GM21526 (cell line): ENCODE measurements at regions not wholly inside any gene's neighbourhood (a gene's known extent, or its start where the extent isn't known, plus 50 kb on each side); places are given as distances from the start of the nearest gene placed in this dataset.

ENCODE experiments used
- ATAC-seq: cut with Tn5 transposase; IDR thresholded peaks from one replicate; pipeline ENCODE4 v1.9.1; 2021; ENCODE audit warnings: moderate library complexity; ENCODE audit not compliant: unreplicated experiment, low FRiP score

DNA sequence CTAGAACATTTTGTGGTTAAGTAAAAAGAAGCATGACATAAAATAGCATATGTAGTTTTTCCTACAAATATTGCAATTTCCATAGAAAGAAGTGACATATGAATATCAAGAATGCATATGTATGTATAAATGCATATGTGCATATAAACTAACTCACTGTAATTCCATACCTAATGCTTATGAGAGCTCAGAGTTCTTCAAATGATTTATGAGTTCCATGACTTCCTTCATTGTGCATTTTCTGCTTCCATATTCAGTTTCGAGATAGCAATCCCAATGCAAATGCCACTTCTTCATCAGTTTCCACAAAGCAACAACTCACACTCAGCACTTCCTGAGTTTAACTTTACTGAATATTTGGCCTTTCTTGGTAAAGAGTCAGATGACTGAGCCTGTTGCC, 1744.3 kb upstream of the MIR17HG start:
- no peak for ATAC-seq

DNA sequence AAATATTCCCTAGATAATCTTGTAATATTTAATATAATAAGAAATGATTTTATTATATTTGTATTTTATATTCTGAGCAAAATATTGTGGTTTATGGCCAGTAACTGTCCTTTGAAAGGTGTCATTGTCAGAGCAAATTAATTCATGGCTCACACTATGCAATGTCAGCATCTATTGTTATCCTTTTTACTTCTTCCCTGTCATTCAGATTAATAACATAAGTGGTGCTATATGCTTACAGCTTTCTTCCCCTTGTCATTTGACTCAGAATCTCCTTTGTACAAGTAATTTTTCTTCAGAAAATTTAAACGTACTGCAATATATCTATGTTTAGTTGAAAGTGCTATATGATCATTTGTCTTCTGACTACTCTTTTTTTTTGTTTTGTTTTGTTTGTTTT, 1738.2 kb upstream of the MIR17HG start:
- ATAC-seq = no peak

DNA sequence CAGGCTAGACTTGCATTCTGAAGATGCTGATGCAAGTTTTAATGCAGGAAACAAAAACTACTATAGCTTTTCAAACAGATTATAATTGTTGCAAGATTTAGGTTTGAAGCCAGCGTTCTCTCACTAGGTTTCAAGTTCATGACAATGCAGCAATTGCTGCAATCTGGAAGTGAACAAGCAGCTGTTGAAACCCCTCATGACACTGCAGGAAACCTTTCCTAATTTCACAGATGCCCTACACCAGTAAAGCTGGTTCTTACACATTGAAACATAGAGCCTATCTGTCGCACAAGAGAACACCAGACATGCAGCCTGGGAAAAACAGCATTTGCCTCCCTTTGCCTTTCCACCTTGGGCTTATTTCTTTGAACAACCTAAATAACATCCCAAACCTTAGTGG, 1737.2 kb upstream of the MIR17HG start:
- no peak for ATAC-seq

DNA sequence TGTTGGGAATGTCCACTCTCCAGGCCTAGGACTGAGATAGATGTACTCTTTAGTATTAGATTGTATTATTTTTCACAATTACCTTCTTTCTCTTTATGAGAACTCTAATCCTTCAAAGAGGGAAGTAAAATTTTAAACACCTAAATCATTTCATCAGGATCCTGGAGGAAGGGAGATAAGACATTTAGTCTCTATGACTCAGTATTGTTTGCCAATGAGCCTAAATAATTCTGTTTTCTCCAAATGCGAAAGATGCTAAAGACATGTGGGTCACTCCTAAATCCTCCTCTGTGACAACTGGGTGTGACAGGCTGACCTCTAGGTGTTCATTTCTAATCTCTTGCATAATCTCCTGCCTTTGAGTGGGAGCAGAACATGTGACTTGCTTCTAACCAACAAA, 1736.6 kb upstream of the MIR17HG start:
- ATAC-seq = no peak

DNA sequence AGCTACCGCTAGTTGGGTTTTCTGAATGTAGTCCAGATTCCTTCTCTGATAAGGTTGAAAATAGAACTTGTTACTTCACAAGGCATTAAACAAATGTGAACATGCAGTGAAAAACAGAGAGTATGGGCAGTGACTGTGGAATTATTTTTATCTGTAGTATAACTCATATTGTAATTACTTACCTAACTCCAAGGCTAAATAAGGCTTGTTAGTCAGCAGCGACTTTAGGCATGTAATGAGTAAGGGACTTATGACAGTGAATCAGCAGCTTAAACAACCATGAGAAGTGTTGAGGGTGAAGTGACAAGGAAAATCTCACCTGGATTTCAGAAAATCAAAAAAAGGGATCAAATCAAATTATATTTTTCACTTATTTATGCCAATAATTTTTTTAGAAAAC, 1719.5 kb upstream of the MIR17HG start:
- no peak for ATAC-seq

DNA sequence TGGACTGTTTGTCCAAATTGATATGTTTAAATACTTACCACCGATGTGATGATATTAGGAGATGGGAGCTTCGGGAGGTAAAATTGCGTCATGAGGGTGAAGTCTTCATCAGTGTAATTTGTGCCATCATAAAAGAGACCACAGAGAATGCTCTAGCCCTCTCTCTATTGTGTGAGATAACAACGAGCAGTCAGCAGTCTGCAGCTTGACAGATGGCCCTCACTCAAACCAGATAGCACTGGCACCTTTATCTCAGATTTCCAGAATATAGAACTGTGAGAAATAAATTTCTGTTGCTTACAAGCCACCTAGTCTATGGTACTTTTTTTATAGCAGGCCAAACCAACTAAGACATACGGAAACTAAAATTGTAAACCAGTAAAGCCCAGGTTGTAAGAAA, 1718.9 kb upstream of the MIR17HG start:
- ATAC-seq = no peak

DNA sequence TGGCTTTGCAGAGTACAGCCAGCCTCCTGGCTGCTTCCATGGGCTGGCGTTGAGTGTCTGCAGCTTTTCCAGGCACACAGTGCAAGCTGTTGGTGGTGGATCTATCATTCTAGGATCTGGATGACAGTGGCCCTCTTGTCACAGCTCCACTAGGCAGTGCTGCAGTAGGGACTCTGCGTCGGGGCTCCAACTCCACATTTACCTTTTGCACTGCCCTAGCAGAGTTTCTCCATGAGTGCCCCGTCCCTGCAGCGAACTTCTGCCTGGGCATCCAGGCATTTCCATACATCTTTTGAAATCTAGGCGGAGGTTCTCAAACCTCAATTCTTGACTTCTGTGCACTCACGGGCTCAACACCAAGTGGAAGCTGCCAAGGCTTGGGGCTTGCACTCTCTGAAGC, 1697.3 kb upstream of the MIR17HG start:
- no peak for ATAC-seq

DNA sequence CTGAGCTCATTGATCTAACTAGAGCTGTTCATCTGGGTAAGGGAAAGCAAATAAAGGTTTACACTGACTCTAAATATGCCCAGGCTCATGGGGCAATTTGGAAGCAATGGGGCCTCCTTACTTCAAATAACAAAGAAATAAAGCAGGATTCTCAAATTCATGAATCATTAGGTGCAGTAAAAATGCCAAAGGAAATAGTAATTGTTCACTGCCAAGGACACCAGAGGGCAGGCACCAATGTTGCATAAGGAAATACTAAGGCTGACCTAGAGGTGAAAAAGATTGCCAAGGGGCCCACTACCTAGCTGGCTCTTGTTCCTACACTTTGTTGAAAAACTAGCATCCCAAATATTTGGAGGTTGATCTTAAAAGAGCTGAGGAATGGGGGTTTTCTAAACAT, 1686.7 kb upstream of the MIR17HG start:
- no peak for ATAC-seq

DNA sequence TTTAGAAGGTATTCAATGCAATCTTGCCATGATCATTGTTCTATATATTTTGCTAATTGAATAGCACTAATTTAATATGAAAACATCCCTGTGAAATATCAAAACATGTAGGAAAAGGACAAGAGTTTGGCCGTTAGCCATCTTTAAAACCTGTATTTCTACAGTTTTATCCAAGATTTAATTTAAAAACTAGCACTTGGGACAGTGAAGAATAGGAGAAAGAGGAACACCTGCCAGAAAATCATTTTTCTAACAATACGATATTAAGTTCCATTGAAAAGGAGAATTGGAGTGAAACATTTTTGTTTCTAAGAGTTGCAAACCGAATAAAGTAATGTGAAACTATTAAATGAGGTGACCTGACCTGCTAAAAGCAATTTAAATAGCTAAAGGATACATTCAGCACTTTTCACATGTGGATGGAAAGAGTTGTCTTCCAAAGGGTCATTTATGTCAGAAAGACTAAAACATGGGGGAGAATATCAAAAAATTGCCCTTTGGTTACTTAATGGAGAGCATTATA, 1673.6 kb upstream of the MIR17HG start:
- ATAC-seq = no peak

DNA sequence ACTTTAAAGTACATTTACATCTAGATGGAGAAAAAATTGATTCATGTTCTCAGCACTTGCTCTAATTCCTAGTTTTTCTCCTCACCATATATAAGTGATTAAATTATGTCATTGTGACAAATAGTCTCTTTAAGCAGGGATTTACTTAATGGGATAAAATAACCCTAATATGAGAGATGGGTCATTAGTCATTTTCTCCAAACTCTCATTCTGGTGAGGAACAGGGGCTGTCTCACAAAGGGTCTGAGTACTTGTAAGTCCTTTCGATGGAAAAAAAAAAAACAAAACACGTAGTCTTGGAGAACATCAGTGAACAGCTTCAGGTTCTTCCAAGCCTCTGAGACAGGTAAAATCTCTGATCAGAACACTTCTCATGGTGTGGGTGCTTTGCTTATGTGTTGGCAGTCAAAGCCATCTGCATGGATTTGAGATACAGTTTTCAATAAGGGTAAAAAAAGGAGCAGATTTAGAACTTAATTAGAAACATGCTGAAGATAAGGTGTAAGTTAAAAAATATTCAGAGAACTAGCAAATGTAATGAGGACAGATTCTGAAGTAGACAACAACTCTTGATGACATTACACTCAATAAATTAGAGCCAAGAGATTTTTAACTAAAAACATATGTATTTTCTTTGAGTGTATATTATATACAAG, 1668.9 kb upstream of the MIR17HG start:
- no peak for ATAC-seq

DNA sequence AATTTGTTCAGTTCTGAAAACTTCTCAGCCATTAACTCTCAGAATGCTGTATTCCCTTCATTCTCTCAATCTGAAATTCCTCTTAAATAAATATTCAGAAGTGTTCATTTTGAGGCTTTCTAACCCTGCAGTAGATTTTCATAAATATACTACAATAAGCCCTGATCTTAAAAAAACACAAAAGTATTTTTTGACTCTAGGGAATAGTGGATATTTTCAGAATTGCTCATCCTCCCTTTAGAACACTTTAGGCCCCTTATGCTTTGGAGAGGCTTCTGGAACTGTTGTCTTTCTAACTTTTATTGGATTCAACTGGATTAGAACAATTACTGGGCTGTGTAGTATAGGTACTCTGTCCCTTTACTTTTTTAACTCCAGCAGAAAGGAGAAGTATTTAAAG, 1662.6 kb upstream of the MIR17HG start:
- no peak for ATAC-seq

DNA sequence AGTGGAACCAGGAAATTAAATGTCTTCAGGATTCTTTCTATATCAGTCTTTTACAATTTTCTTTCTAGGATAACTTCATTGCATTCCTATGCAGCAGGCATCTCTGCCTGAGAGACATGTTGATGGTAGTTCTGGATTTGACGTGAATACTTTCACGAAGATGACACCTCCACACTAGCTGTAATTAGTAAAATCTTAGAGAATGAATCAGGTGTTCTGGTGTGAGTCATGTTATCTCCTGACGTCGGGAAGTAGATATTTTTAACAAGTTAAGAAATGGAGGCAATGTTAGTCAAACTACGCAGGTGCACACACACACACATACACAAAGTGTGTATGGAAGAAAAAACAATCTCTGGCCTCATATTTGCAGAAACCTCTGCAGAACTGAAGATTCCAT, 1661.3 kb upstream of the MIR17HG start:
- no peak for ATAC-seq

DNA sequence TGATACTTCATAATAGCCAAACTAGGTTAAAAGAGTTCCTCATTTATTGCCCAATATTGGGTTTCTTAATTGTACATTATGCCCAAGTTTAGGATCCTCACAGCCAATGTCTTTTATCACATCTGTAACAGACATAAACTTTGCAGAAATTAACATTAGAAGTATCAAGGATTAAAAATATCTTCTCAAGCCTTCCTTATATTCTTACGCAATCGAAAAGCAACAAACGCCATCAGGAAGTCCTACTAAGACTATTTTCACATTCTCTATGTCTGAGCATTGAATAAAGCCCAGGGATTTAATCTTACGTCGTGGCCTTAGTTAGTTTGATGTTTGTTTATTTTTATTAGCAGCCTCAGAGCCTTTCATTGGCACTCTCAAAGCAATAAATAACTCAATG, 1660.4 kb upstream of the MIR17HG start:
- ATAC-seq = no peak

DNA sequence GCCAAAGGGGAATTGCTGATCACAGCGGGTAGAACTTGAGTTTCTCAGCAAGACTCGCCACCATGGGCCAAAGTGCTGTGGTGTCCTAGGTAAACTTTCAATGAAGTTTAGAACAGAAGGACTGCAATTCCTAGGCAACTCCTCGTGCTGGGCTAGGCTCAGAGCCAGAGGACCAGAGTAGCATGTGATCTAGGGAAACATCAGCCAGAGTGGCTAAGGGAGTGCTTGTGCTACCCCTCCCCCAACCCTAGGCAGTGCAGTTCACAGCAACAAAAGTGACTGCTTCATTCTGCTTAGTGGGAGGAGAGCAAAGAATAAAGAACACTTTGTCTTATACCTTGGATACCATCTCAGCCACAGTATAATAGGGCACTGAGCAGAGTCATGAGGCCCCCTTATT, 1658.6 kb upstream of the MIR17HG start:
- ATAC-seq = no peak

DNA sequence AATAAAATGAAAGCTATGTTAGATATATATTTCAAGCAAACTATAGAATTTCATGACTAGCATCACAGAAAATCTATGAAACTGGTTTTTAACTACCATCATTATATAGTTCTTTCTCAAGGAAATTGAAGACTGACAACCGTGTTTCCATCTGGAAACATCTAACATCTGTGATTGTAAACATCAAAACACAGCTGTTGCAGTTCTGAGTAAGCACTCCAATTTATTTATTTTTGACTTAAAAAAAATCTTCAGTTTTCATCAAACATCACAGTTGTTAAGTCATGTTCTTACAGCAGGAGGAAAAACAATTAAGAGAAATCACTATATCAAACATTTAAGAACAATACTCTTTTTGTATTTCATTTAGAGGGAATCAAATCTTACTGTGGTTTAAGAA, 1653.0 kb upstream of the MIR17HG start:
- no peak for ATAC-seq

DNA sequence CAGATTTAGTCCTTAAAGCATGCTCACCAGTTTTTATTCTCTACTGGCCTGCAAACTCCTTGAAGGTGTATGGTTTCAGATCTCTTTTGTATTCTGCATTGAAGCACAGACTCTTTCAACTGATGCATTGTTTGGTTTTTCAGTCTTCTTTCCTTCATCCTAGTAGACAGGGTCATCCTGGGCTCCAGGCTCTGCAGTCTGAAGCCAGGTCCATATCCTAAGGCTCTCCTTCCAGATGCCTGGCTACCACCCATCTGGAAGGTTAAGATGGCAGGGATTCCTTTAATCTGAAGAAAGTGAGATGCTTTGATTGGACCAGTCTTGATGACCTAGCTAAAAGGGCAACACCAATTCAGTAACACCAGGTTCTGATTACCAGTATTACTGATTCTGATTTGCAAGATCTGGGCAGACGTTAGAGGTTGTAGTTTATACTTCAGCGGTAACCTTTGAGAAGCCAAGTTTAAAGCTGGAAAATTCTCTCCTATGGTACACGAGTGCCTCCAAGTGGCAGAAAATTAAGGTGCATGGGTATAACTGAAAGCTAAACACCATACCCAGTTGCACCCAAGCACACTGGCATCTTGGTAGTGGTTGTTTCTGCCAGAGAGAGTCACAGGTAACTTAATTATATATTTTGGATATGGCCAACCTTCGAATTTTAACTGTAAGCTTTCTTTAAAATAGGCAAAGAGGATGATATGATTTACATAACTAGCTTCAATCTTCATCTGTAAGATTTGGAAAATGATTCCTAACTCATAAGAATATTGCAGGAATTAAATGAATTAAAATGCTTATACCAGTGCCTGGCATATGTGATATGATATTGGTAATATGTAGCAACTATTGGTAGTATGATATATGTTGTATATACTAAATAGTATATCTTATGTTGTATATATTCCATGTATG, 1651.9 kb upstream of the MIR17HG start:
- no peak for ATAC-seq

DNA sequence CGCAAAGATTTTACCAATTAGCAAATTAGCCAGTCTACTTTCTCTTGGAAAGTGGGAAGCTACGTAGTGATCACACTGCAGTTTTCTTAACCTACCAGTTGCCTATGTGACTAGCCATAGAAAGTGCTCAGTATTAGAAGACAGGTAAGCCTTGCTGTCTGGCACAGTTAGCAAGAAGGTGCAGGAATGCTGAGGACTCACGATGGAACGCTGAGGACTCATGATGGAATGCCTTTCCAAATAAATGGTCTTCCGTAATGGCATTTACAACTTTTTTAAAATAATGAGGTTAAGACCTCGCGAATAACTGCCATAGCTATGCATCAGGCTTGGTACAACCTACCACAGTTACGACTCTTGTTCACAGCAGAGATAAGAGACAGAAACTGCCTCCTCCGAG, 1645.6 kb upstream of the MIR17HG start:
- no peak for ATAC-seq

DNA sequence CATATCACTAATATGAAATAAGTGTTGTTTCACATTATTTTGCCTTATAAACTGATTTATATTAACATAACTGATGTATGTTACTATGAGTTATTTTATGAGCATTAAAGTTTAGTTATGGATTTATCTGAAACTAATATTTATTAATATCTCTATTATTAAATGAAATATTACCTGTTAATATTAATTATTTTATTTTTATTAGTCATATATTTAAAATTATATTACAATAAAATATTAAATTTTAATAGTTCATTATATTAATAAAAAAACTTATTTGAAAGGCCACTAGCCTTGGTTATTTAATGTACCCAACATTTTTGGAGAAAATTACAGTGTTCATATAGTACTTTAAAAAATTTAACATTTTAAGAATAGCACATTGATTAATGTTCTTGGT, 1643.4 kb upstream of the MIR17HG start:
- ATAC-seq = no peak

DNA sequence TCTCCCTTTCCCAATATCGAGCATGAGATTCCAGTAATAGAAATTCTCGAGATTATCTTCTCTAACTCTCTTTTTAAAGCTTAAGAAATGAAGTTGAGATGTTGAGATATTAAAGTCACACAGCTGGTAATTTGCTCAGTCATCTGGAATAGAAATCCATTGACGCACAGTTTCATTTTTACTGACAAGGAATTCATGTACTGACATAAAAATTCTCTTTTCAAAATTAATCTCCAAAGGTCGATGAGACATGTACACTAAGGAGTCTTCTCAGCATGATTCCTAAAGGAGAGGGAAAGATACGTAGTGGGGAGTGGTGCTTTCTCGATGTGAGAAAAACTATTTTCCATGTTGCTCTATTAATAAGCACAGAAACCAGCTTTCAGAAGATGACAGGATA, 1639.5 kb upstream of the MIR17HG start:
- ATAC-seq = no peak

DNA sequence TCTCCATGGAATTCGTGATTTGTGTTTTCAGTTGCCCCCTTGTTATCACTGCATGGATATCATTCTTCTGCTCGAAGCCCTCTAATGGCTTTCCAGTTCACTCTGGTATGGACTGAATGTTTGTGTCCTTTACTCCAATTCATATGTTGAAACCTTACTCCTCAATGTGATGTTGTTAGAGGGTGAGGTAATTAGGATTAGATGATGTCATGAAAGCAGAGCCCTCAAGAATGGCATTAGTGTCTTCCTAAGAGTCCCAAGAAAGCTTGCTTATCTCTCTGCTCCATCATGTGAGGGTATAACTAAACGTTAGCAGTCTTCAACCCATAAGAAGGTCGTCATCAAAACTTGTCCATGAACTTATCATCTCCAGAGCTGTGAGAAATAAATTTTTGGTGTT, 1626.3 kb upstream of the MIR17HG start:
- ATAC-seq = no peak

DNA sequence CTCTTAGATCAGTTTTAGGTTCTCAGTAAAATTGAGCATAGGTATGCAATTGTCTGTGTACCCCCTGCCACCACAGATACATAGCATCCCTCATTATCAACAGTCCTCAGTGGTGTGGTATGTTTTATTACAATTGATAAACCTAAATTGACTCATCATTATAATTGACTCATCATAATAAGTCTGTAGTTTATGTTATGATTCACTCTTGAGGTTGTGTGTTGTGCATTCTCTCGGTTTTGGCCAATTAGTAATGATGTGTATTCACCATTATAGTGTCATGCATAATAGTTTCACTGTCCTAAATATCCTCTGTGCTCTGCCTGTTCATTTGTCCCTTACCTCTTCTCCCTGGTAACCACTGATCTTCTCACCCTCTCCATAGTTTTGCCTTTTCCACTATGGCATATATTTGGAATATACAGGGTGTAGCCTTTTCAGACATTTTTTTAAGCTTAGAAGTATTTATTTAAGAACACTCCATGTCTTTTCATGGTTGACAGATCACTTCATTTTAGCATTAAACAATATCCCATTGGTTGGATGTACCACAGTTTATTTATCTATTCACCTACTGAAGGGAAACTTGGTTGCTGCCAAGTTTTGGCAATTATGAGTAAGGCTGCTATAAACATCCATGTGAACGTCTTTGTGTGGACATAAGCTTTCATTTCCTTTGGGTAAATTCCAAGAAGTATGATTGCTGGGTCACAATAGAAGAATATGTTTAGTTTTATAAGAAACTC, 1620.6 kb upstream of the MIR17HG start:
- no peak for ATAC-seq
